Activated effector memory CD4-positive, alpha-beta T cell treated with anti-CD3 and anti-CD28 coated beads, Interleukin-2, amount 50 U/mL, for 16 hours (primary cell): ENCODE measurements at regions not wholly inside any gene's neighbourhood (a gene's known extent, or its start where the extent isn't known, plus 50 kb on each side); places are given as distances from the start of the nearest gene placed in this dataset.

Source experiments
- DNase-seq: peaks from one replicate; pipeline ENCODE4 v3.0.0-alpha.2; 2020

GRCh38 chr5:165508861-165509260 lies 2003.4 kb downstream of the MAT2B start:
- DNase-seq, result no peak

DNA sequence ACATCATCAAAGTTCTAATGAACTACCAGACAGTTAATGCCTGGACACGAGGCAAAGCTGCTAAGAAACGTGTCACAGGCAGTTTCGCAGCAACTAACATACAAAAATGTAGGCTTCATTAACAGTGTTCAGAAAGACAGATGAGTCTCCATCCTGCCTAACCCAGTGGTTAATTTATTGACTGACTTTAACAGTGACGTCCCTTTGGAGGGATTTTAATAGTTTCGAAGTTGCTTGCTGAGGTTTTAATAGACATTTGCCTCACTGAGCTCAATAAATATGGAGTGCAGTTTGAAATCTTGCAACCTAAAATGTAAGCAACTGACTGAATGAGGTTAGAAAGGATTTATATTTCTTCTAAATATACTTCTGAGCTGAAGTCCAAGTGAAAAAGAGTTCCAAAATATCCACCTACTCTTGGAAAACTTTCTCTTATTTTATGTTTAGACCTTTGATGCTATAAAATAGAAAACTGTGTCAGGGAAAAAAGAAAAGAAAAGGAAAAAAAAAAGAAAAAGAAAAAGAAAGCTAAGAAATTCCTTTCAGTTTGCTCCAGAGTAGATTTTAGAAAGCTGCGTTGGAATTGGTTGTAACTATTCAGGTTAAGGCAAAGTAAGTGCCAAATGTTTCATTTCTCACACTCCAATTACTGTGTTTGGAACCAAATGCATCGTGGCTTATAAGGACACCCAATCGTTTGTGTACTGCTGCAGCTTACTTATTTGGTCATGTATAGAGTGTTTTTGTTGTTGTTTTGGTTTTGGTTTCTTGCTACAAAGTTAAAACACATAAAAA lies 2016.6 kb downstream of the MAT2B start:
- no peak for DNase-seq

DNA sequence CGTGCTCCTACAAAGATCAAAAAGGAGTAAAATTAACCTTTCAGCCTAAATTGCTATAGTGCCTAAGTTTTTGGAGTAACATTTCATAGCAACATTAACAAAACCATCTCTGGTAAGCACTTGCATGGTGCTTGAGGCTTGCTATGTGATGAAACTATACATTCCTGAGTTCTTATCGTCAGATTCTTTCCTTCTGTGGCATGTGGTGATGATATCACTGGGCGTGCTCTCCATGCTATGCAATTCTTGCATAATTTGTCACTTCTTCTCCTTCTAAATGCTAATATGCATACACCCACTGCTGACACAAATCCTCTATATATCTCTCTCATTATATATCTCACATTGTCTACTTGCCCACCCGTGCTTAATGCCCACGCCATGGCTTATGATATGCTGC lies 2019.9 kb downstream of the MAT2B start:
- DNase-seq, result no peak

- no peak for DNase-seq
Measured at GRCh38 chr5:165526357-165526756, 2020.9 kb downstream of the MAT2B start.

GRCh38 chr5:165527577-165527976 lies 2022.2 kb downstream of the MAT2B start:
- DNase-seq, result no peak

GRCh38 chr5:165538065-165538464 lies 2032.6 kb downstream of the MAT2B start:
- no peak for DNase-seq

DNA sequence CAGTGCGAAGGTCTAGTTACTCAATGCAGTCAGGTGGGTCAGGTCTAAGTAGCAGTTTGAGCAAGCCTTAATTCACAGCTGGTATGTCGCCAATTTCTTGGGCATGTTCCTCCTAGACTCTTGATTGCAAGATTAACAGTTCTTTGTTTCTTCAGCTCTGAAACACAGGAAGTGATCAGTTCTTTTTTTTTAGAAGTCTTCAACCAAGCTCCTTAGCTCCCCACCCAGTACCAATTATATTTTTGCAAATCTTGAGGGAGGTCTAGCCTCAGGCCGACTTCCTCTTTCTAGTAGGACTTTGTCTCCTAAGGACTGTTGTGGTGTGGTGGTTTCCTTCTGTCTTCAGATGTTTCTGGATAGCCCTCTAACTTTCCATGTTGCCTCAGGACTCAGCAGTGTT lies 2054.2 kb downstream of the MAT2B start:
- DNase-seq, result no peak

GRCh38 chr5:165560648-165561047 lies 2055.2 kb downstream of the MAT2B start:
- DNase-seq, result no peak

- no peak for DNase-seq
Measured at GRCh38 chr5:165565911-165566310, 2060.5 kb downstream of the MAT2B start.

GRCh38 chr5:165569551-165569950 lies 2064.1 kb downstream of the MAT2B start:
- no peak for DNase-seq

- DNase-seq, result no peak
Measured at GRCh38 chr5:165573445-165573844, 2068.0 kb downstream of the MAT2B start.

- DNase-seq, result no peak
Measured at GRCh38 chr5:165574100-165574499, 2068.7 kb downstream of the MAT2B start.

DNA sequence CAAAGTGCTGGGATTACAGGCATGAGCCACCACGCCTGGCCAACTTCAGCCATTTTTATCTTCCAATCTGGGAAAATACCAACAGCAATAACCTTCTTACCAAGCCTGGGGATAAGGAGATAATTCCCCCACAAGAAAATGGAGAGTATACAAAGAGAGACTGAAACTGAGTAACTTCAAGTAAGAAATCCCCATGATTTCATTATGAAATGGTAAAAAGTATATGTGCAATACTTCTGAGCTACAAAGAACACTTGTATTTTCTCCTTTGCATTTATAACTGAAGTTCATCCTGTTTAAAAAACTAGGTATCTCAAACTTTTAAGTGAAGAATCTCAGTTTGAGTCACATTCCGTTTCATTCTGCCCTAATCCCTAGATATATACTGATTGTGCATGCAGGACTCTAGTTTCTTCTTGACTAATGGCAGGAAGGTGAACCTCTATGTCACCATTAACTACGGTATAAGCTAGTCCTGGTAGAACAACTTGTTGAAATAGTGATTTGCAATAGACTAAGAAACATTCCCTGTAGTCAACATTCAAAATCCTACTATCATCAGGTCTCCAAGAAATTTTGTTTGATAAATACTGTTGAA lies 2071.4 kb downstream of the MAT2B start:
- DNase-seq, result no peak

DNA sequence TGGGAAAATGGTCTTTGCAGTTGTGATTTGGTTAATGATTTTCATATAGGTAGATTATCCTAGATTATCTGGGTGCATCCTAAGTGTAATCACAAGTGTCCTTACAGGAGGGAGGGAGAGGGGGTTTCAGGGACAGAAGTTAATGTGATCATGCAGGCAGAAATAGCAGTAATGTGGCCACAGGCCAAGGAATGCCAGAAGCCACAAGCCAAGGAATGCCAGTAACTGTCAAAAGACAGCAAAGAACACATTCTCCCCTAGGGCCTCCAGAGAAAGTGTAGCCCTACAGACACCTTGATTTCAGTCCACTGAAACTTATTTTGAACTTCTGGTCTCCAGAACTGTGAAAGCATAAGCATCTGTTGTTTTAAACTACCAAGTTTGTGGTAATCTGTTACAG lies 2074.5 kb downstream of the MAT2B start:
- DNase-seq, result no peak

GRCh38 chr5:165594693-165595092 lies 2089.3 kb downstream of the MAT2B start:
- no peak for DNase-seq

DNA sequence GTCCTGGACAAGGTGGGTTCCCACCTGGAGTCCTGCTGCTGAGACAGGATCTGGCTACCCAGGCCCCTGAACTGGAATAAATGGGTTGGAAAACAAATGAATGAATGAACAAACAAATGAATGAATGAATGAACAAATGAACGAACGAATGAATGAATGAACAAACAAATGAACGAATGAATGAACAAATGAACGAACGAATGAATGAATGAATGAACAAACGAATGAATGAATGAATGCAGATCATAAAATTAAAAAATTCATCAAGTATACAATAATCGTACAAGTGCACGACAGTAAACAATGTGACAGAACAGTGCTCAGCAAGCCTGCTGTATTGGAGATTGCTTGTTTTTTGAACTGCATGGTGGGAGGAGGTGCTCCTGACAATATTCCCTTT lies 2097.1 kb downstream of the MAT2B start:
- no peak for DNase-seq

- no peak for DNase-seq
Measured at GRCh38 chr5:165607026-165607425, 2101.6 kb downstream of the MAT2B start.

DNA sequence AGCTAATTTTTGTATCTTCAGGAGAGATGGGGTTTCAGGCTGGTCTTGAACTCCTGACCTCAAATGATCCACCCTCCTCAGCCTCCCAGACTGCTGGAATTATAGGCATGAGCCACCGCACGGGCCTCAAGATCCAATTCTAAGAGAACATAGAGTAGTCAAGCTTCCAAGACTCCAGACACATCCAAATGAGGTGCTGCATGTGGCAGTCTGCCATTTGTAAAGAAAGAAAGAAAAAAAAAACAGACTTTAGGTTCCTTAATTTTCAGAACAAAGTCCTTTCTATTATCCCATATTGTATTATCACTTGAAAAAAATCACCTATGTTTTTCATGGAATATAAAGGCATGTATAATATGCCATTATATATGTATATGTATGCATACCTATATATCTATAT lies 2104.5 kb downstream of the MAT2B start:
- no peak for DNase-seq

DNA sequence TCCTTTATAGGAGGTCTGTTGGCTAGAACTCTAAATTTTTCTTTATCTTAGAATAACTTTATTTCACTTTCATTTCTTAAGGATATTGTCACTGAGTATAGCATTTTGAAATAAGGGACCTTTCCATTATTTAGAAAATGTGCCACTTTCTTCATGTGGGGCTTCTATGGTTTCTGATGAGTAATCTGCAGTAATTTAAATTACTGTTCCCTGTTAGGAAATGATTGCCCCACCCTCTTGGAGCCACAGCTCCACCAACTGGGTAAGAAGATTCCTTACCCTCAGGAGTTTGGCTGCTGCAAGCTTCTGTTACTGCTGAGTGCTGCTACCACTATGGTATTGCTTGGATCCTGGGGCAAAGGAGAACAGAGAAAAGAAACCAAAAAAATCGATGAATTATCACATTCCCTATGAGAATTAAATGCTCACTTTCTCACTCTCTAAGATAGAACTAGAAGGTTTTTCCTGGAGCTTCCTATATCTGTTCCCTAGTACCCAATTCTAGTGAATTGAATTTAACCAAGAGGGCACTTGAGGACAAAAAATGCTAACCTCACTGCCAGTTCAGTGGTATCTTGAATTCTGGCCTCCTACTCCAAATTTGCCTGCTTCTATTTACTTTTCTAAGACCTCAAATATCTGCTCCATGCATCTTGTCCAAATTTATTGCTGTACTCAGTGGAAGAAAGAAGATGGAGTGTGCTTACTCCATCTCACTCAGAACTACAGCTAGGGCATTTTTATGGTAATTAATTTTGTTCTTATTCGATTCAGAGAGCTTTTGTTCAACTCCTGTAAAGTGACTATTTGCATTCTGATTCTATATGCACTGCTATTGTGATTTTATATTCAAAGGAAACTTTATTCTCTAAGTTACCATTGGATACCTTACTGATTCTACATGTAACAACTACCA lies 2111.3 kb downstream of the MAT2B start:
- no peak for DNase-seq

DNA sequence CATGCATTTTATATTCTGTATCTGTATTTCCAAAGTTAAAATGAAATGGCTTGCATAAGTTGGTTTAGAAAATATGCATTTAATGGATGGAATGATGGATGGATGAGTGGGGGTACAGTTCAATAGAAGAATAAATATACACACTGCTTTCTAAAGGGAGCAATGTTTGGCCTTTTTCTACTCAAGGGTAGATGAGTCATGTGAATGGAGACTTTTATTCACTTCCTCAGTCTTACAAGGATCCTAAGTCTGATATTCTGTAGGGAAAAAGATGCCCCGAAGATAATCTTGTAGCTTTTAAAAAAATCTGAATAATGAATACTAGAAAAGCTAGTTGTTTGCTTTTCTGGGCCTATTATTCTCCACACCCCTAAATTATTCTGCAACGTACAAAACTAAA lies 2112.1 kb downstream of the MAT2B start:
- DNase-seq, result no peak

DNA sequence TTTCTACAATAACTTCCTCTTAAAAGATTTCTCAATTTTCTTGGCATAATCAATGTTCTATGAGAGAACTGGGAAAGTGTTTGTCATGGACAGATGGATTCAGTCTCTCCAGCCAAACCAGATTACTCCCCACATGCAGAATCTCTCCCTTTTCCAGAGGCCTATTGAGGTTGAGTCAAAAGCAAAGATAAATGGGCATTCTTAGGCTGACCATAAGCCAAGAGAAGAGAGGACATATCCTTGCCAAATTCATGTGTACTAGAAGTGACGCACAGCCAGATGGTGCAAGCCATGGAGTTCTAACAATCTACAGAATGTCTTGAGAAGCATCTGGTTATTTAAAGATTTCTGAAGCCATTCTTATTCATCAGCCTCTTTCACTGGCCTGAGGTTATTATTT lies 2115.0 kb downstream of the MAT2B start:
- DNase-seq, result no peak

DNA sequence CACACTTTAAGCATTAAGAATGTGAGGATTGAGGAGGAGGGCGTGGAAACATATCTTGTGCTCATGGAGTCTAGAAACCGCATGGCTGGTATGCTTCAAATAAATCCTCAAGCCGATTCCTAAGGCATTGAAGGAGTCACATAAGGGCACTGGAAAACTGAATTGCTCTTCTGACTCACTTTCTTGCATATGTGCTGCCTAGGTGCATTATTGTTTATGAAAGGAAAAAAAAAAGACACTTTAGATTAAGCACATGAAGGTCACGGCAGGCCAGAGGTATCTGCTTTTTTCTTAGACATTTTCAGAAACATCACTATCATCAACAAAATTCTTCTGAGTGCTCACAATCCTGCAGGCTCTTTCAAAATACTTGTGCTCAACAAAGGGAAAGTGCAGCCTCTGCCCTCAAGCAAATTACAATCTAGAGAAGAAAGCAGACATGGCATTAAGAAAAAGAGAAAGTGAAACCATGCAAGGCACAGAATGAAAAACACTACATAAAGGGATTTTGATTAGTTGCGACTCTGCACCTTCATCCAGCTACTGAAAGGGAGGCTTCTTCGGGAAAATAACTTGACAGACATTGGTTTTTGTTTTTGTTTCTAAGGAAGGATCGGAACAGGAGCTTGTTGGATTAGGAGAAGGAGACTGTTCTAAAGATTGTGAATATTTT lies 2117.6 kb downstream of the MAT2B start:
- no peak for DNase-seq
